ENCODE measurements at regions not wholly inside any gene's neighbourhood (a gene's known extent, or its start where the extent isn't known, plus 50 kb on each side); places are given as distances from the start of the nearest gene placed in this dataset.
"Not testable (repeated sequence)": the region's sequence is repeated elsewhere in the genome, so short reads cannot be mapped to it uniquely, and the experiment has no call there.

DNA sequence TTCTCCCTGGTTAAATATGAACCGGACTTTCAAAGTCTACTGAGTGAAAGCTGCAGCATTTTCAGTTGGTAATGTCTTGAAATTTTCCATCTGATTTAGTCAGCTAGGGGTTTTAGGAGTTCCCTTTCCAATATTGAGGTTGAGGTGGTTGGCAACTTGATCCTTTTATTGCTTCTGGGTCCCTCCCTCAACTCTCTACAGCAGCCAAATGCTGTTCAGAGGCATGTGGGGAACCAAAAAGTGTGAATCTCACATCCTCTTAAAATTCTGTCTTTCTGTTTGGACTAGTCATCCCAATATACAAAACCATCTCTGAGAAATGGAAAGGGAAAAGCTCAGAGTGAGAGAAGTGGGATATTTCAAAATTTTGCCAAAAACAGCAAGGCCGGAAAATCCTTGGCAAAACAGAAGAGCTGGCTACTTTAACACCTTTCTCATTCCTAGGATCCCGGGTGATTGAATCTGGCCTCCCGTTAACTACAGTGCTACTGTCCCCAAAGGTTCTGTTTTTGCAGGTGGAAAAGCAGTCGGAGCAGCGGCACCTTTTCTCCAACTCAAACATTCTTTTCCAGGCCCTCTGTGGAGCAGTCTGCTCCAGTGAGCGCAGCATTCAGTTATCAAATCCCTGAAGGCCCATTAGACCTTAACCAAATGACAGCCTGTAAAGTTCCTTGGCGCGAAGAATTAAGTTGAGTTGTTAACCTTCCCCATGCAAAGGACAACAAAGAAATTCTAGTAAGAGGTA, 345.9 kb upstream of the NUDT12 start:
- DNase-seq = no peak

GRCh38 chr5:103907001-103907400, 344.4 kb upstream of the NUDT12 start:
- DNase-seq = no peak

- no peak for DNase-seq
These were observed 342.1 kb upstream of the NUDT12 start for GRCh38 chr5:103904651-103905050.

DNA sequence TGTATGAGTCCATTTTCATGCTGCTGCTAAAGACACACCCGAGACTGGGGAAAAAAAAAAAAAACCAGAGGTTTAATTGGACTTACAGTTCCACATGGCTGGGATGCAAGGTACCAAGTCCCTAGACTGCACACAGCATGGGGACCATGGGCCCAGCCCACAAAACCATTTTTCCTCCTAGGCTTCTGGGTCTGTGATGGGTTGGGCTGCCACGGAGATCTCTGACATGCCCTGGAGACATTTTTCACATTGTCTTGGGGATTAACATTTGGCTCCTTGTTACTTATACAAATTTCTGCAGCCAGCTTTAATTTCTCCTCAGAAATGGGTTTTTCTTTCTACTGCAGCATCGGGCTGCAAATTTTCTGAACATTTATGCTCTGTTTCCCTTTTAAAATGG, 340.3 kb upstream of the NUDT12 start:
- no peak for DNase-seq

- no peak for DNase-seq
These were observed 339.3 kb upstream of the NUDT12 start for GRCh38 chr5:103901885-103902284.

- DNase-seq = no peak
These were observed 334.0 kb upstream of the NUDT12 start for GRCh38 chr5:103896593-103896992.

DNA sequence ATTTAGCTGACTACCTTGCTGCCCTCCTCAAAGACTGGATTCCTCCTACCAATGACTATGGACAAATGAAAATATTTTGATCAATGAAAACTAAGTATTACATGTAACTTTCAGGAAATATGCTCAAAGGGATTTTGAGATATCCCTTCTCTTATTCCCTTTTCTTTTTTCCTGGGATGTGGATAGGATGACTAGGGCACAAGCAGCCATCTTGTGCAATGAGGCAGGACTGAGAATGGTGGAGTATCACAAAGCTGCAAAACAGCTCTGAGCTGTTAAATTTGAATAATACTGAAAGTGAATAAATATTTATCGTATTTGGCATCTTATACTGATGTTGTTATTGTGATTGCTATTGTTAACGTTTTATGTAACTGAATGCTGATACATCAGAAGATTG, 333.1 kb upstream of the NUDT12 start:
- no peak for DNase-seq

DNA sequence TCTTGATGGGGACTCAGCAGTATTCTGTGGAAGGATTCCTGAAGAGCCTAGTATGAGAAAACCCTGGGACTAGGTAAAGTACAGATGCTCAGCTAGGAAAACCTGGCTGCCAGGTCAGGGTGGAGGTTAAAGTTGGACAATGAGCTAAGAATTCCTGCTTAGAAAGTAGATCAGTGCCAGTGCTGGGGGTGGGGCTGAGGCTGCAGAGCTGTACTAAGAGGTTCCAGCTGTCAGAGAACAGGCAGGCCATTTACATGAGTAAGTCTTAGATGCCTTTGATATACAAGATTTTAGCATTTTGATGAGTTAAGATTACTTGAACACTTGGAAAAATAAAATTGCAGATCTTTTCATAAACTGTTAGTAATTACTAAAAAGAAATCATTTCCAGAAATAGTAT, 332.3 kb upstream of the NUDT12 start:
- no peak for DNase-seq

DNA sequence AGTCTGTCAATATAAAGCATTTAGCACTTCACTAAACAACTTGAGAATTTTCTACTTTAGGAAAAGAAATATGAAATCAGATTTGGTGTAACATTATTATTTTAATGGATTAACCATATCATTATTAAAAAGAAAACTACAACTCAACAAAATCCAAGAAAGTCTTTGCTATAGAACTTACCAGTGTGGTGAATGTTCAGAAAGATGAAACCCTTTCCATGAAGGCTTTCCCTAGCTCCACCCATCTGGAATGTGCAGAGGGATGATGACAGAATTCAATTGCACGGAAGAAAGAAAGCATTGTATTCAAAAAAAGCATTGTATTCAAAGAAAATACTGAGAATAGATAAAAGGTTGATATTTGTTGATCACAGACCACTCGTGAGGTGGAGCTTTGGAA, 328.6 kb upstream of the NUDT12 start:
- DNase-seq = no peak

- no peak for DNase-seq
These were observed 327.7 kb upstream of the NUDT12 start for GRCh38 chr5:103890313-103890712.

GRCh38 chr5:103889500-103890209, 327.1 kb upstream of the NUDT12 start:
- DNase-seq = no peak

GRCh38 chr5:103886826-103887225, 324.2 kb upstream of the NUDT12 start:
- DNase-seq = no peak

- no peak for DNase-seq
These were observed 320.6 kb upstream of the NUDT12 start for GRCh38 chr5:103883143-103883542.

GRCh38 chr5:103881560-103881959, 319.0 kb upstream of the NUDT12 start:
- DNase-seq = no peak

- no peak for DNase-seq
These were observed 305.4 kb upstream of the NUDT12 start for GRCh38 chr5:103867857-103868598.

DNA sequence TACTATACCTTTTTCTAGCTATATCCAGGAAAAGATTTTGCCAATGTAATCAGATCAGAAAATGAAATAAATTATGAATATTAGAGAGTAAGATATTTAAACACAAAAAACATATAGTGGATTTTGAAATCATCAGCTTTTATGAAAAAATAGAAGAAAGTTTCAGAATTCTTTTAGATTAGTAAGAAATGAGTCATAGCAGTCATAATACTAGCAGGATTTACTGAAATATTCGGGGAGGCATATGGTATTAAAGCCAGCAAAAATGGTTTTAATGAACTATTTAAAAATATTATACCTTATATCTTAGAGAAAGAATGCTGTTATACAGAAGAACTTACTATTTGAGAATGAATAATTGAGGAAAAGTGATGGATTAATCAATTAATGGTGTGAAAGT, 303.6 kb upstream of the NUDT12 start:
- no peak for DNase-seq

- no peak for DNase-seq
These were observed 299.8 kb upstream of the NUDT12 start for GRCh38 chr5:103862398-103862797.

DNA sequence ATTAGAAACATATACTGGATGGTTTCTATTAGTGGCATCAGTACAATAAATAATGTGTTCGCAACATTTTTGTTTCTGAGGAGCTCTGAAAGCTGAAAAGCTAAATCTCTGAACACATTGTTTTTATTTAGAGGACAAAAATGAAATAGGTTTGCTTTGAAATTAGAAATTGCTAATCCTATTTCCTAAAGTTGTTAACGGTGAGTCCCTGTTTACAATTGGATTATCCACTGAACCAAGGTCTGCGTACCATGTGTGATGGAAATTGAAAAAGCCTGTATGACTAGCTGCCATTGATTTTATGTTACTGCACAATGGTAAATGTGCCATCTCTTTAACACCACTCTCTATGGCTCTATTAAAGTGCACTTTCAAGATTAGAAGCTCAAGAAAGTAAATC, 297.7 kb upstream of the NUDT12 start:
- no peak for DNase-seq

DNA sequence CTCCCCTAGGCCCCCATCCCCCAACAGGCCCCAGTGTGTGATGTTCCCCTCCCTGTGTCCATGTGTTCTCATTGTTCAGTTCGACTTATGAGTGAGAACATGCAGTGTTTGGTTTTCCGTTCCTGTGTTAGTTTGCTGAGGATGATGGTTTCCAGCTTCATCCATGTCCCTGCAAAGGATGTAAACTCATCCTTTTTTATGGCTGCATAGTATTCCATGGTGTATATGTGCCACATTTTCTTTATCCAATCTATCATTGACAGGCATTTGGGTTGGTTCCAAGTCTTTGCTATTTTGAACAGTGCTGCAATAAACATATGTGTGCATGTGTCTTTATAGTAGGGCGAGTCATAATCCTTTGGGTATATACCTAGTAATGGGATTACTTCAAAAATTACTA, 295.8 kb upstream of the NUDT12 start:
- DNase-seq = not testable (repeated sequence)

- DNase-seq = no peak
These were observed 288.5 kb upstream of the NUDT12 start for GRCh38 chr5:103851091-103851490.

- no peak for DNase-seq
These were observed 287.3 kb upstream of the NUDT12 start for GRCh38 chr5:103849934-103850333.

DNA sequence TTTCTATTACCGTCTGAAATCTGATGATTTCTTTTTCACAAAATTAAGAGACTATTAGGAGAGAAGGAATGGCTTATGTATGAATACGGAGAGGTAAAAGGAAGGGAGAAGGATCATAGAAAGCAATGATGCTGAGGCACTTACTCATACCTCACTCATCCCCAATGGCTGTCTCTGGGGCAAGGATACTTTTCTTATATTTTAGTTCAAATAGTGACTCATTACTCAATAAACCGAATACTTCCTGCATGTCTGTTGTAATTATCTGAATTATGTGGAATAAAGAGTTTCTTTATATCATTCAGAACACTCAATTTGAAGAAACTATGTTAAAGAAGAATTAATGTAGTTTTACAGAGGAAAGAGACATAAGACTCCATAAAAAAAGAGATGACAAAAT, 284.5 kb upstream of the NUDT12 start:
- DNase-seq = no peak

- no peak for DNase-seq
These were observed 280.3 kb upstream of the NUDT12 start for GRCh38 chr5:103842936-103843335.

DNA sequence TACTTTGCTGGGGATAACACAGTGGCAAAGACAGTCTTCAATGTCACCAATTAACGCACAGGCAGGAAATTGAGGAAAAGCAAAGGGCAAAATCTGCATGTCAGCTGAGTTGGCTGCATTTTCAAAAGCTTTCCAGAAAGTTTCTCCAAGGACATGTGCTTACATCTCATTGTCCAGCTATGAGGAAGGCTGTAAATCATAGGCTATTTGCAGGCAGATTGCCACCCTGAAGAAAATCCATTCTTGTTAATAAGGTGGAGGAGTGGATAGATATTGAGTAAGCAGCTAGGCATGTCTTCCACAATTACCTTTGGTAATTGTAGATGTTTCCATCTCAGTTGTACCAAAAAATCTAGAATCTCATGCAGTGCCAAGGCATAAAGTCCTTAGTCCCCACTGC, 278.0 kb upstream of the NUDT12 start:
- DNase-seq = no peak
